Transverse colon (tissue), 3 donors: ENCODE measurements at regions not wholly inside any gene's neighbourhood (a gene's known extent, or its start where the extent isn't known, plus 50 kb on each side); places are given as distances from the start of the nearest gene placed in this dataset.

Source experiments
- CTCF ChIP-seq, 5 experiments: fragments of 200-600 bp in 3 of 5; fragments of 450-650 bp in 2 of 5; sonication (generic) in 3 of 5; IDR thresholded peaks; 1 replicate in 2 of 5; 2 replicates in 3 of 5; pipeline ENCODE4 v1.5.1; 2016 to 2017; ENCODE audit warnings: antibody characterized with exemption in 5 of 5, inconsistent platforms in 3 of 5, mild to moderate bottlenecking in 2 of 5, moderate library complexity in 1 of 5
- EP300 ChIP-seq: sonication (generic); formaldehyde crosslinking; IDR thresholded peaks from one replicate; pipeline ENCODE4 v1.6.1; 2017; ENCODE audit warnings: antibody characterized with exemption, low read depth
- POLR2A ChIP-seq: fragments of 450-650 bp; IDR thresholded peaks from one replicate; pipeline ENCODE4 v1.6.1; 2016; ENCODE audit warnings: antibody characterized with exemption, mild to moderate bottlenecking, moderate library complexity

GRCh38 chr5:91288118-91288916 is 94.8 kb downstream of the ARRDC3 start:
- TF ChIP-seq POLR2A (no peak), EP300 (no peak), CTCF (IDR thresholded peaks at IDR 0.05) (no peak)
